ENCODE measurements at regions not wholly inside any gene's neighbourhood (a gene's known extent, or its start where the extent isn't known, plus 50 kb on each side); places are given as distances from the start of the nearest gene placed in this dataset.

- no peak for DNase-seq (ENCODE audit: low spot score)
These were observed 76.7 kb downstream of the TRIM29 start for GRCh38 chr11:120061036-120061760.

GRCh38 chr11:120060512-120060911 is 77.4 kb downstream of the TRIM29 start:
- DNase-seq (ENCODE audit: low spot score), result no peak

GRCh38 chr11:120058931-120059330 is 79.0 kb downstream of the TRIM29 start:
- no peak for DNase-seq (ENCODE audit: low spot score)

GRCh38 chr11:120057595-120058581 is 80.0 kb downstream of the TRIM29 start:
- DNase-seq (ENCODE audit: low spot score), result no peak

GRCh38 chr11:120057028-120057330 is 80.9 kb downstream of the TRIM29 start:
- no peak for DNase-seq (ENCODE audit: low spot score)

- no peak for DNase-seq (ENCODE audit: low spot score)
These were observed 81.4 kb downstream of the TRIM29 start for GRCh38 chr11:120056301-120057027.

GRCh38 chr11:120055646-120056045 is 82.3 kb downstream of the TRIM29 start:
- no peak for DNase-seq (ENCODE audit: low spot score)

- no peak for DNase-seq (ENCODE audit: low spot score)
These were observed 83.2 kb downstream of the TRIM29 start for GRCh38 chr11:120054753-120055045.

- DNase-seq (ENCODE audit: low spot score), result no peak
These were observed 83.7 kb downstream of the TRIM29 start for GRCh38 chr11:120054016-120054752.

- DNase-seq (ENCODE audit: low spot score), result no peak
These were observed 85.6 kb downstream of the TRIM29 start for GRCh38 chr11:120052196-120052775.

GRCh38 chr11:120044011-120044675 is 93.8 kb downstream of the TRIM29 start:
- no peak for DNase-seq (ENCODE audit: low spot score)

- no peak for DNase-seq (ENCODE audit: low spot score)
These were observed 94.5 kb downstream of the TRIM29 start for GRCh38 chr11:120043328-120043945.

GRCh38 chr11:120041625-120042024 is 96.3 kb downstream of the TRIM29 start:
- no peak for DNase-seq (ENCODE audit: low spot score)

- no peak for DNase-seq (ENCODE audit: low spot score)
These were observed 97.6 kb downstream of the TRIM29 start for GRCh38 chr11:120040151-120040840.

GRCh38 chr11:120039039-120039438 is 98.9 kb downstream of the TRIM29 start:
- DNase-seq (ENCODE audit: low spot score), result no peak

GRCh38 chr11:120037111-120037510 is 100.8 kb downstream of the TRIM29 start:
- DNase-seq (ENCODE audit: low spot score), result no peak

GRCh38 chr11:120035756-120036155 is 102.2 kb downstream of the TRIM29 start:
- DNase-seq (ENCODE audit: low spot score), result no peak

- DNase-seq (ENCODE audit: low spot score), result no peak
These were observed 102.9 kb downstream of the TRIM29 start for GRCh38 chr11:120034881-120035630.

- no peak for DNase-seq (ENCODE audit: low spot score)
These were observed 103.6 kb downstream of the TRIM29 start for GRCh38 chr11:120034176-120034875.
